ENCODE measurements at regions not wholly inside any gene's neighbourhood (a gene's known extent, or its start where the extent isn't known, plus 50 kb on each side); places are given as distances from the start of the nearest gene placed in this dataset.
"Not testable (repeated sequence)": the region's sequence is repeated elsewhere in the genome, so short reads cannot be mapped to it uniquely, and the experiment has no call there.

DNA sequence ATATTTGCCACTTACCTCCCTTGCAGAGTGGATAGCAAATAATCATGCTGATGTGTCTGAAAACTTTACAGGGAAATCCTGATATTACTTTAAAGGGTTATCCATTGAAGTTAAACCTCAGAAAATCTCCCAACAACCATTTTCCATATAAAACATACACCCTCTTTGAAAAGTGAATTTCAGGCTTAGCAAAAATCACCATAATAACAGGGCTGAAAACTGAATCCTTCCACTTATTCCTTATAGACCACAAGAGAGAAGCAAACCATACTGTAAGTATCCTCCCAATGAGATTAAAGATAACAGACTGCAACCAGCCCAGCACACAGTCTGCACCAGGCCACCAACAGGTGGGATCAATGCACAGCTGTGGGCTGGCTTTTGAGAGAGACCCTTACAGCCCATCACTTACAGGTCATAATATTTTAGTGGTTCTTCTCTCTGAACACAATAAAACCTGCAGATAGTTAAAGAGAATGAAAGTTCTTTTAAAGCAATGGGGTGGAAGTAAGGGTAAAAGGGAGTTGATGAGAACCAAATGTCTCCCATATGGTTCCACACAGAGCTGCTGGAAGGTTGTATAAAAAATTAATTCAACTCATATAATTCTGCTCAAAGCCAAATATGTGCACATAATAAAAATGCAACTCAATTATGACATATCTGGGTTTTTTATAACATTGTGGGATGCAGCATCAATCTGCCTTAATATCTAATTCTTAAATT, 376.2 kb upstream of the GRAMD2B start:
- DNase-seq, result no peak

GRCh38 chr5:126052120-126052519, 371.1 kb upstream of the GRAMD2B start:
- no peak for DNase-seq

GRCh38 chr5:126052791-126053190, 370.4 kb upstream of the GRAMD2B start:
- no peak for DNase-seq

DNA sequence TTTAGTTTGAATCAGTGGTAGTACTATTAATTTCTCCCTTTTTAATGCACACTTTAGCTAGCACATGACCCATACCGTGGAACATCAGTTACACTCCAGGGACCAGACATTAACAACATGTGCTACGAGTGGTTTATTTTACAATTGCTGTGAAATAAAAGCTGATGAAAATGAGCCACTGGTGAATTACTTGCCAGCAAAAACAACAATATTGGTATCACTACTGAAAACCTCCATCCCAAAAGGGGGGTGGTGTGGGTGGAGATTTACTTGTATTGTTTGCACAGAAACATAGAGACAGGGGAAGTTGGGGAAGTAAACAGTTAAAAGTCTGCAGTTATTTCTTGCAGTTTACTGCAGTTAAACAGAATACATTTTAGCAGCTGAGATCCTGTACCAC, 369.6 kb upstream of the GRAMD2B start:
- DNase-seq, result no peak

DNA sequence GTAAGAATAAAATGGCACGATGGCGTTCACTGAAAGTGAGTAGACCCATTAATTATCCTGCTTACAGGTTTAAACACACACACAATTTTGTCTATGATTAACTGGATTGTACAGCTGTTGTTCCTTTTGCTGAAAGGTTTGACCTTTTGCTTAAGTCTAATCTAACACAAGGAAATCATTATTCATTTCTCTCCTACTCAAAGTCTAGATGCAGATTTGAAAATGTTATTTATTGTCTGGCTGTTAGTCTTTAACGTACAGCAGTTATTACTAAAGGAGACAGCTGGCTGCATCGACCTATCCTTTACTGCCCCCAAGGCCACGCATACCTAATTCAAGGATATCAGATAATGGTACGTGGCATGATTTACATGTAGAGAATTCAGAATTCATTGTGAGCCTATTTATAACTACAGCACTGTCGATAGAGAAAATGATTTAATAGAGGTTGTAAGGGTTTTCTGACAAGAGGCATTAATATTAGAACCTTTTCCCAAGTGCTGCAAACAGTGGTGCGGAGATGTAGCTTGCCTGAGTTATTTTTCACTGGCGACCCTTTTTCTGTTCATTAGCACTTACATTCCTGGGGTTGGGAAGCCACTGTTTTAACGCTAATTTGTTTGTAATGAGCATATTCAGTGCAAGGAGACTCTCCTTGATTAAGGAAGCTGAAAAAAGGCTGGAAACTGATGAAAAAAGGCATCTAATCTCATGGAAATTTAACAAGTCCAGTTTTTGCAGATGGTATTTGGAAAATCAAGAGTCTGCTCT, 368.4 kb upstream of the GRAMD2B start:
- no peak for DNase-seq

DNA sequence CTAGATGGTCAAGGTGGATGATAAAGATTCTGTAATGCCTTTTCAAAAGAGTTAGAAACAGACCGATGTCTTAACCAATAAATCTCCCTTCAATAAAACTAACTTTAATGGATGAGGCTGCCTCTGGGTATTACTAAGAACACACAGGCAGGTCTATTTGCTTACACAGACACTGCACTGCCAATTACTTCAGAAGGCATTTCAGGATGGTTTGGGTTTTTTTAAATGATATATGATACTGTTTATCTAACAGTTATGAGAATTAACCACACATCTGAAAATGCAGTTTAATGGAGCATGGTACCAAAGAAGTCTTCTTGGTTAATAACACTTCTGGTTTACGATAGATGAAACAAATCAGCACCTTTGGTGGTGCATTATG, 367.9 kb upstream of the GRAMD2B start:
- no peak for DNase-seq

DNA sequence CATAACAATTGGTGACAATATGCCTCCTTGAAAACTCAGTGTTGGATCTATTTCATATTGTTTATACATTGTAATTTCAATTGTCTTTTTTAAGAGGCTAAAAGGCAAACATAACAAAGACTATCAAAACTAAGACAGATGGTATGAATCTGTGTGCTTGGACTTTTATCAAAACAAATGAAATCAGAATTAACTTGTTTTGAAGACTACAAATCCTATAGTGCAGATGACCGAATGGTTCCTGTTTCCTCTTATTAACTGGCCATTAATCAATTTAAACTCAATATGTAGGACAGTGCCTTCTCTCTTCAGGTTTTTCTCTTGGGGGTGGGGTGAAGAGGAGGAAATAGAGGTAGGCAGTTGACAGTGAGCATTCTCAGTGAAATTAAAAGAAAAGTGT, 366.9 kb upstream of the GRAMD2B start:
- no peak for DNase-seq

- DNase-seq, result no peak
Measured at GRCh38 chr5:126056851-126057622, 366.2 kb upstream of the GRAMD2B start.

DNA sequence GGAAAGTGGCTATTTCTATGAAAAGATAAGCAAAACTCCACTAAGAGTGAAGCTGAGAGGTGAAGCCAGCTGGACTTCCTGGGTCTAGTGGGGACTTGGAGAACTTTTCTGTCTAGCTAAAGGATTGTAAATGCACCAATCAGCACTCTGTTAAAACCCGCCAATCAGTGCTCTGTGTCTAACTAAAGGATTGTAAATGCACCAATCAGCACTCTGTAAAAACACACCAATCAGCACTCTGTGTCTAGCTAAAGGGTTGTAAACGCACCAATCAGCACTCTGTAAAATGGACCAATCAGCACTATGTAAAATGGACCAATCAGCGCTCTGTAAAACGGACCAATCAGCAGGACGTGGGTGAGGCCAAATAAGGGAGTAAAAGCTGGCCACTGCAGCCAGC, 364.8 kb upstream of the GRAMD2B start:
- DNase-seq, result not testable (repeated sequence)

DNA sequence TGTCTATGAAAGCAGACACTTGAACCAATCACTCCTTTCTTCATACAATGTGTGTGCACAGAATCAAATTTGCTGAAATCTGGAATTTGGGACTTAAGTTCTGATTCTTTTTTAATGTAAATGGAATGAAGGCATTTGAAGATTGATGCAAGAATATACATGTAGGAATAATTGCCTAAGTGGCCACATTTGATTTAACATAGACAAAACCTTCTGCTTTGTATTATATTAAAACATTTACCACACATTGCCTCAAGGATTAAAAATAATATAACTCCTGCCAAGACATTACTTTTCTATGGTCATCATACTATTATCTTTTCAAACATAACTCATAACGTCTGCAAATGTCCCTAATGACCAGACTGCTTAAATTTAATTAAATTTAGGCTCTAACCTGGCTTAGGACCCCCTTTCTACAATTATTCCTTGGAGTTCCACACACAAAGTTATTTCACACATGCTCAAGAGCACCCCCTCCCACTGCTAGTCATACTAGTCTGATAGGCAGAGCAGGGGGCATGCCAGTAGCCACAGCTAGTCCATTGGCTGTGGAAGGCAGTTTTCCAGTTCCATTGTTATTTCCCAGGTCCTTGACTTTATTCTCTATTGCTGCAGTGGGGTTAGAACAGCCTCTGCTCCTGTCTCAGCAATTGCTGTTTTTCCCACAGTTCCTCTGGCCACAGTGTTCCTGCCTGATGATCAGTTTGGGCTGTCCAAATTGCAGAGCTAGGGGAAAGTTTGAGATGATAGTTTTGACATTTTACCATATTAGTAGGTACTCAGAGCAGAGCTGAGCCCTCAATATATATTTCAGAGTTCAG, 360.6 kb upstream of the GRAMD2B start:
- DNase-seq, result no peak

- DNase-seq, result no peak
Measured at GRCh38 chr5:126065061-126065460, 358.1 kb upstream of the GRAMD2B start.

- no peak for DNase-seq
Measured at GRCh38 chr5:126066836-126067235, 356.4 kb upstream of the GRAMD2B start.

DNA sequence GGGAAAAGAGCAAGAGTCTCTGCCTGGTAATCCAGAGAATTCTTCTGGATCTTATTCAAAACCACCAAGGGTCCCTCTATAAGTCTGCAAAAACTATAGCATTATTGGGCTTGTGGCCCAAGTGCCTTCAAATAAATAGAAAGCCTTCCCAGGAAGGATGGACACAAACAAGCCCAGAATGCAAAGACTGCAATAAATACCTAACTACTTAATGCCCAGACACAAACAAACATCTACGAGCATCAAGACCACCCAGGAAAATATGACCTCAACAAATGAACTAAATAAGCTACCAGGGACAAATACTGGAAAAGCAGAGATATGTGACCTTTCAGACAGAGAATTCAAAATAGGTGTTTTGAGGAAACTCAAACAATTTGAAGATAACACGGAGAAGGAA, 355.8 kb upstream of the GRAMD2B start:
- DNase-seq, result no peak

GRCh38 chr5:126069329-126069728, 353.9 kb upstream of the GRAMD2B start:
- DNase-seq, result no peak

GRCh38 chr5:126070481-126070880, 352.7 kb upstream of the GRAMD2B start:
- DNase-seq, result no peak

- no peak for DNase-seq
Measured at GRCh38 chr5:126074538-126074937, 348.7 kb upstream of the GRAMD2B start.

- DNase-seq, result no peak
Measured at GRCh38 chr5:126079266-126079665, 343.9 kb upstream of the GRAMD2B start.

- no peak for DNase-seq
Measured at GRCh38 chr5:126081209-126081608, 342.0 kb upstream of the GRAMD2B start.

- no peak for DNase-seq
Measured at GRCh38 chr5:126093041-126093440, 330.2 kb upstream of the GRAMD2B start.

DNA sequence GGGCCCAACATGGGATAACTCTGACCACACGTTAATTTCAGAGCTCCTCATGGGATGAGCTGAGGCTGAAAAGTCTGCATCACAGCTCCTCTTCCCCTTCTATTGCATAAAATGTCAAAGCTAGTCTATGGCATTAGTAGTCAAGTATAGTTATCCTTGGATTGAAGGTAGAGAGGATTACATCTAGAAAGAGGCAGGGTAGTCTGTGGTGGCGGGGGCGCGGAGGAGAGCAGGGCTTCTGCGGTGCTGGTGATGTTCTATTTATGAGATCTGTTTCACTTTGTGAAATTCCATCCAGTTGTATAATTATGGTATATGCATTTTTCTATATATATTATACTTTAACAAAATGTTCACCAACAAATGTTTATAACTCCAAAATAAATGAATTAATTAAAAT, 329.5 kb upstream of the GRAMD2B start:
- no peak for DNase-seq

DNA sequence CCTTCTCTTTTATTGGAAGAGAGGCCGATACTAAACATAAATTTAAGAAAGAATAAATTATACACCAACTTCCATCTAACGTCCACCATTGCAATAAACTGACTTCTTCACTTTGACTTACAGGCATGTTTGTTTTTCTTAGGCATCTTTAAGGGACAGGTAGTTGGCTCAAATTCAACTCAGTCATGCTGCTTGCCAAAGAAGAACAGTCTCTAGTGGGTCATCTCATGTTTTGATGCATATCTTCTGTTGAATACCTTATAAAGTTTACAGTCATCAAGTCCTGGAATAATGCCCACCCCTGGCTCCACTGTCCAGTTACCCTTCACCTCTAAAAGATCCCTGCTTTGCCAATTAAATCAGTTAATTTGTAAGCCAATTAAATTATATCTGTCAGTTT, 328.2 kb upstream of the GRAMD2B start:
- DNase-seq, result no peak

- no peak for DNase-seq
Measured at GRCh38 chr5:126096442-126097006, 326.7 kb upstream of the GRAMD2B start.

GRCh38 chr5:126097876-126098275, 325.3 kb upstream of the GRAMD2B start:
- DNase-seq, result no peak
